DMS53 (cell line): ENCODE measurements at regions not wholly inside any gene's neighbourhood (a gene's known extent, or its start where the extent isn't known, plus 50 kb on each side); places are given as distances from the start of the nearest gene placed in this dataset.
"Not testable (repeated sequence)": the region's sequence is repeated elsewhere in the genome, so short reads cannot be mapped to it uniquely, and the experiment has no call there.

Source experiments
- DNase-seq: peaks from one replicate; lab custom pipeline; 2025; lab: John Stamatoyannopoulos, UW

DNA sequence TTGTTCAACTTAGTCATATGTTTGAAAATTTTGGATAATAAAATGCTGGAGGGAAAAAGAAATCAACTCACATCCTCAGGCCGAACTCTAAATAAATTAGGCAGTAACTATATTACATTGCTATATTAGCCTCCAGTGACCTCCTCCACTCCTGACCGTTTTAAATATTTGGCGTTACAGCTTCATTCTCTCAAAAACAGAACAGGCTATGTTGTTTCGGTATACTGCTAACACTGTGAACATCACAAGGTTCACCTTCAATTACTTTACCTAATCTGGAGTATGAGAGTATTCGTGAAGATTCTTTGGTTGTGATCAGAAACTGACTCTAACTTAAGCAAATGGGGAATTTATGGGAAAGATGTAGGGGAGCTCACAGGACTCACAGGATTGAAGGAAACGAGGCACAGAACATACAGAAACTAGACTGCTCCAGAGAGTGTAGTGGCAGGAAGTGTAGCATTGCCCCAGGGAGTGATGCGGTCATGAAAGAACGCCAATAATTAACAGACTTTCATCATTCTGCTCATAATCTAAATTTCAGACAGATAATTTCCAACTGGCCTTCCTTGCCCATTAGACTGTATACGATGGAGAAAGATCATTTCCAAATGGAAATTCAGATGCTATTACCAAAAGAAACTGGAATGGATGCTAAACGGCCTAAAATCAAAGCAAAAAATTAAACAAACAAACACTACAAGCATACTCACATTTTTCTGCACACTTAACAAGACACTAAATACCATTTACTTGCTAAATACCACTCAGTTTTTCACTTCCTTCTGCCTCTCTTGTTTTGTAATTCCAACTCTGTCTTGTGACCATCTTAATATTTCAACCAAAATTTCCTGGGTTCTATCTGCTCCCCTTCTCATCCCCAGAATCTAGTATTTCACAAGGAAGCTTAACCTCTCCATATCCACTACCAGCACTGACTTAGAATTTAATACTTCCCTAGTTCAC is 110.1 kb upstream of the LPAR1 start:
- DNase-seq: no peak

DNA sequence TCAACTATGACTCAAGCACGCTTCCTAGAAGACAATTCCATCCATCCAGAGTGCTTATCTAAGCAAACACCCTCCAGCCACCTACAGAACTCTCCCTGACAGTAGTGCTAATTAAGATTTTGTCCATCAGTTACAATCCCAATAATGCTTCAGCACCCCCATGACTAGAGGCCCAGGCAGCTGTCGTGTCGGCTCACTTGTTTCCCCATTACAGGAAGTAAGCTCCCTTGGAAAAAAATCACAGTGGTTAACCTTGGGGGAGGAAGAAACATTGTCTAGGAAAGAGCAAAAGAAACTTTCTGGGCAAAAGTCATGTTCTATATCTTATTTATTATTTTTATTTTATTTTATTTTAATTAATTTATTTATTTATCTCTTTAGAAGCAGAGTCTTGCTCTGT is 108.8 kb upstream of the LPAR1 start:
- no peak for DNase-seq

DNA sequence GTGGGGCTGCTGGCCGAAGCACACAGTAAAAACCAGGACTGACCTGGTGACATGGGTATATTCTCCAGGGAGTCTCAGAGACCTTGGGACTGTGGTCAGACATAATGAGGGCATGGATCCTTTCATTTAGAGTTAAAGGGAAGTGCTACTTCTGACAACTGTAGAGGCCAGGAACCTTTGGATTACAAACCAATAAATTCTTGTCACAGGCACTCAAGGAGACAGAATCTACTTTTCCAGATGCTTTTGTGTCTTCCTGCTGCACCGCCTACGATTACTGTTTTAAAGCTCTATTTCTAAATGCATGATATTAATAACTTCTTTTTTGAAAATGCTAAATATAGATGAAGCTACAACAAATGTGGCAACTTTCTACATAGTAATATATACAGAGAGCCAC is 106.5 kb upstream of the LPAR1 start:
- no peak for DNase-seq

DNA sequence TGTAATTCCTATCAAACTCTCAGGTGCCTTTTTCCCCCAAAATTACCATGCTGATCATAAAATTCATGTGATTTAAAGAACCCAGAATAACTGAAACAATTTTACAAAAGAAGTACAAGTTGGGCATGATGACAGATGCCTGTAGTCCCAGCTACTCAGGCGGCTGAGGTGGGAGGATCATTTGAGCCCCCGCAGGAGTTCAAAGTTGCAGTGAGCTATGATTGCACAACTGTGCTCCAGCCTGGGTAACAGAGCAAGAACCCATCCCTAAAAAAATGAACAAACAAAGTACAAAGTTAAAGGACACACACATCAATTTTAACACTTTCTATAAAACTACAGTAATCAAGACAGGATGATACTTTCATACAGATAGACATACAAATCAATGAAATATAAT is 97.9 kb upstream of the LPAR1 start:
- no peak for DNase-seq

DNA sequence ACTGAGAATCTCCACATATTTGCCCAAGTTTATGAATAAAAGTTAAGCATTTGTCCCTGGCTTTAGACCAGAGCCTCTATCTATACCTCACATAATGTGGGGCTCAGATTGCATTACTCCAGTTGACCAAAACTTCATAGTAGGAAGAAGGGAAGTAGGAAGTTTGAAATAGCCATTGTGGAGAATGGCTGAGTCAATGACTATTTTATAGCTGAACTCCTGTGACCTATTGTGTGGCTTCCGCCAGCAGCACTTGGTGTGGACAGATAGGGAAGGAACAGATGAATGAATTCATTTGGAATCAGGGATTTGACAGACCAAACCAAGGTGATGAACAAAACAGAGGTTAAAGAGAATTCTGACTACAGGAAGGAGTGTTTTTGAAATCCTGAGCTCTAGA is 92.9 kb upstream of the LPAR1 start:
- no peak for DNase-seq

DNA sequence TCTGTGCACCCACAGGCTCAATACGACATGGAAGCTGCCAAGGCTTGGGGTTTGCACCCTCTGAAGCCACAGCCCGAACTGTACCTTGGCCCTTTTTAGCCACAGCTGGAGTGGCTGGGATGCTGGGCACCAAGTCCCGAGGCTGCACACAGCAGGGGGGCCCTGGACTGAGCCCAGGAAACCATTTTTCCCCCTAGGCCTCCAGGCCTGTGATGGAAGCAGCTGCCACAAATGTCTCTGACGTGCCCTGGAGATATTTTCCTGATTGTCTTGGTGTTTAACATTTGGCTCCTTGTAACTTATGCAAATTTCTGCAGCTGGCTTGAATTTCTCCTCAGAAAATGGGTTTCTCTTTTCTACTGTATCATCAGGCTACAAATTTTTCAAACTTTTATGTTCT is 82.3 kb upstream of the LPAR1 start:
- DNase-seq: no peak

DNA sequence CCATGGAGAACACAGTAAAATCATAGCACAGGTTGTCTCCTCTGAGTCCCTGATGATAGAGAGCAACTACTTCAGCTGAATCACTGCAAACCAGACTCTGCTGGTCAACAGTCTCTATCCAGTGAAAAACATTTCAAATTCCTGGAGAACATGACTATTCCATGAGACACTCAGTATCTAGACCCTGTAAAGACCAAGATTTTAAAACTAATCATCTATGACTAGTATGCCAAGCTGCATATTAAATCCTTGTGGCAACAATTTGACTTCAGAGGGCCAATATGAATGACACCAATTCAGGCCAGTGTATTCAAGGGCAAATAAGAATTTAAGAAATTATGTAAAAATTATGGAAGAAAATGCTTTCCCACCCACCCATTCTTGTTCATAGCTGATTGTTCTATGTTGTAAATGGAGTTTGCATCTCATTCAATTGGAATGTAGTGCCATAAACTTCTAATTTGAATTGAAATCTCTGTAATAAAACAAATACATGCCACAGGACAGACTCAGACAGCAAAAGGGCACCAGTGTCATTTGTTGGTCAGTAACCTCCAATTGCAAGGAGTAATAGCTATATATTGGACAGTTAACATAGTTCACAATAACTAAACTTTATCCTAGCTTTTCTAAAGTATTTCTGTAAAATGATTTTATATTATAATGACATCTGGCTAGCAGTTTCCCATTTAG is 80.1 kb upstream of the LPAR1 start:
- DNase-seq: no peak

DNA sequence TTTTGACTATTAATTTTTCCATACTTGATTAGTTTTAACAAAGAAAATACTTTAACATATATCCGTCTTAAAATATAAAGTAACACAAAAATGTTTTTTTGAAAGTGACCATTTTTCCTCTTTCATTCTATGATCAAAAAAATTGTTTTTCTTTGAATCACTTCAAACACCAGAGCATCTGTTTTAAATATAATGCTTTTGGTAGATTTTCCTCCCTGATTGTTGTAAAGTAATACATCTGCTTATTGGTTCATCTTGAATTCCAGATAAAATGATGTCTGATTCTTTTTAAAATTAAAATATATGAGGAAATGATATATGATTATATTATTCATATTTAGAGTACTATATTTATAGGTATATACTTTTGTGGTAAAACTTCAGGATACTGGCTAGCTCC is 76.2 kb upstream of the LPAR1 start:
- DNase-seq: no peak

DNA sequence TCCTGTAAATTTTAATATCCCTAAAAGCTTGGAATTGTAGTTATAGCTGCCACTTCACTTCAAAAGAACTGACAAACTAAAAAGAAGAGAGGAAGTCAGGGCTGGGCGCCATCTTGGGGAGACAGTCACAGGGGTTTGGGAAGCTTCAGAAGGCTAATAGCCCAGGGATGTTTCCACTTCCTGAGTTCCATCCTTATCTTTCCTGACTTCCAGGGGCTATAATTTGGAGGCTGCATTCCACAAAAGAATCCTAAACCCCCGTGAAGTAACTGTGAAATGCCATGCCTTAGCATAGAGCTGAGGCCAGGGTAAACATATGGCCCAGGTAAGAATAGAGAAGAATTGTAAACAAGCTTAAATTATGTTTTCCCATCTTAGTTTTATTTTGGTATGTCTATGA is 75.4 kb upstream of the LPAR1 start:
- no peak for DNase-seq

DNA sequence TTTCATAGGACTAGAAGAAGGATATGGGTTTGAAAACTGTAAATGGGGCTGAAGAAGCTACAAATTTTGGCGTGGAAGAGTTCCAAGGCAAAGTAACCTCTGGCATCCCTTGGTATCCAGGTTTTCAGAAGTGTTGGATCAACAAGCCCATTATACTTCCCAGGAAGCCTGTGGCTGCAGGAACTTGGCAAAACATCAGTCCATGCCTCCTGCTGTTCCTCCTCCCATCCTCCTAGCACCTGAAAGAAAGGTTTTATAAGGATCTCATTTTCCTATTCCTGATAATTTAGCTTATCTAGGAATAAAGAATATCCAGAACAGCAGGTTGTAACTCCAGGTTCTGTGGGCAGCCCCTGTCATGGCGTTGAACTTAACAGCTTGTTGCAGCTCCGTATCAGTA is 72.5 kb upstream of the LPAR1 start:
- no peak for DNase-seq

DNA sequence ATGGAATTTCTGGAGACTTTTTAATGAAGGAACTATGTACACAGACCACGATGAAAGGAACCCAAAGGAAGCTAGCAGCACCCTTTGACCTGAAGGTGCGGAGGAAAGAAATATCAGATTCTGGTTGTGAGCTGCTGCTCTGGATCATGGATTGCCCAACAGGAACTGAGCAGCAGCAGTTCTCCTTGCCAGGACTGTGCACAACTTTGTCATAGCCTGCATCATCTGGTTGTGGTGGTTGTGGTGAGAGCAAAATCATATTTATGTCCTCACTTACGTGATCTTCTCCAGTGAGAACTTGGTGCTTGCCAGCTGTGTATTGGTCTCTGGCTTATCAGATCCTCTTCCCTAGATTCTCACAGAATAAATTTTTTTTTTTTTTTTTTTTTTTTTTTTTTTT is 70.7 kb upstream of the LPAR1 start:
- no peak for DNase-seq

DNA sequence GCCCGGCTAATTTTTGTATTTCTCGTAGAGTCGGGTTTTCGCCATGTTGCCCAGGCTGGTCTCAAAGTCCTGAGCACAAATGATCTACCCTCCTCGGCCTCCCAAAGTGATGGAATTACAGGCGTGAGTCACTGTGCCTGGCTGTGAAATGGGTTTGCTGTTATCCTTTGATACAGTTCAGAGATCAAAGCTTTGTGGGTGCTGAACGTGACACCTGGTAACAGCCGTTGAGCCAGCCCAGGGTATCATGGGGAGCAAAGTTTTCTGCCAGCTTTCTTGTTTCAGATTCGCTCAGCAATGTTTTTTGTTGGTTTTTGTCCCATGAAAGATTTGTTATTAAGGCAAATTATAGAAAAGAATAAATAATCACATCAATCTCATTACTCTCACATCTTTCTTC is 68.9 kb upstream of the LPAR1 start:
- DNase-seq: no peak

DNA sequence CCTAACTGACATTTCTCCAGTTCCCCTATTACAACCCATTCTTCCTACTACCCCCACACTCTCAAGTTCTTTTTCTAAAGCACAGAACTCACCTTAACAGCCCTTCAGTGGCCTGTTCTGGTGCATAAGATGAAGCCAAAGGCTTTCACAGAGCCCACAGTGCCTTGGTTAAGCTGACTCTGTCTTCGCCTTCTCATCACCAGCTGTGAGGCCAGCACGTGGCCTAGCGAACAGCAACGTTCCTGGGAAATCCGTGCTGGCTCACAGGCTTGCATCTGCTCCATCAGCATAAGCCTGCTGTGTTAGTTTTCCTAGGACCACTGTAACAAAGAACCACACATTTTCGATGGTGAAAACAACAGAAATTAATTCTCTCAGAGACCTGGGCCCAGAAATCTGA is 67.9 kb upstream of the LPAR1 start:
- DNase-seq: no peak

DNA sequence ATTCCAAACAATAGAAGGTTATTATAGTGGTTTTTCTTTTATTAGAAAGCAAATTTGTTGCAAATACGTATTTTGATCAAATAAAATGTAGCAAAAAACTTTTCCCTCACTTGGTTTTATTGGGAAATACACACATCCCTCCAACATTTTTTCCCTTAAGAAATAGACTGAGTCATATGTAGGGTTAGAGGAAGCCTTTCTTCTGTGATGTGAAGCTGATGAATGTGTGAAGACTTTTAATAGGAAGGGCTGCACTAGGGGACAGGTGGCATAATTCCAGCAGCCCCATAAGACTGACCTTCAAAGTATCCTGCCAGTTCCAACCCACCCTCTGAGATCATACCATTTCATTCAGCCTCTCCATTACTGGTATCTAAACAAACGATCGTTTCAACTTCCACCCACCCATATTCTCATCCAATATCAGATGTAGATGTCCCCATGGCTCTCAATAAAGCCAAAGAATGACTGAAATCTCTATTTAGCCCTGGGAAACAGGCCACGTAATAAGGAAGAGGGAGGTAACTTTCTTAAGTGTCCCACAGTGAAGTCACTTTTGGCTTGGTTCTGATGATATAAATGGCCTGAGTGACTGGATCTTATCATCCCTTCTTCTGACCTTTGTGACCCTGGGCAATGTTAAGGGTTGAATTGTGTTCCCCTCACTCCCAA is 64.7 kb upstream of the LPAR1 start:
- DNase-seq: no peak

DNA sequence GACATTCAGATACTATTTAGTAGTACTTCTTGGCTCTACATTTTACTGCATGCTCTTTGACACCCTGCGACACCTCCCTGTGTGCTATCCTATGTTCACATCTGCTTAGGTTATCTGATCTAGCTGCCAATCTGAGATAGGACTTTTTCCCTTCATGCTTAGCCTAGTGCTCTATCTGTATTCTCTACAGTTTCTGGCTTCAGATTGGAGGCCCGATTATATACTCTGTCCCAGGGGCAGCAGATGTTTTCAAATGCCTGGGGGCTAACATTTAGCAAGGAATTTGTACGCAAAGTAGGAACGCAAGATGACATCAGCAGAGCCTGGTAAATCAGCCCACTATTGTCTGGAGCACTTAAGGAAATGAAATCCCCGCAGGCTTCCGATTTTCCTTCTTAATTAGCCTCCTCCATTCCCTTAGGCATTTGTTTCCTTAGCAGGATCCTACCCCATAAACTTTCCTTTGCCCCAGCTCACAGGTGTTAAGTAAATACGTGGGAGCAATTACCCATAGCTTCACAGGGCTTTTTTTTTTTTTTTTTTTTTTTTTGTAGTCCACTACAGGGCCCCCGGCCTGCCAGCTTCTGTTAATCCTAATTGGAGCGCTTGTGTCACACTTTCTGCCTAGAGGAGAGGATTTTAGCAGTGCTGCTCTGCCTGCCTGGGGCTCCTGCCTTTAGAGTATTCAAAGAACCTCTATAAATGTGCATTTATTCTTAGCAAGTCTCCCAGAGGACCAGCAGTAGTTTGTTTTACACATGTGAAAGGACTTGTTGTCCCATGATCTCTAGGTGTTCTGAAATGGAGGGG is 61.1 kb upstream of the LPAR1 start:
- DNase-seq: no peak

DNA sequence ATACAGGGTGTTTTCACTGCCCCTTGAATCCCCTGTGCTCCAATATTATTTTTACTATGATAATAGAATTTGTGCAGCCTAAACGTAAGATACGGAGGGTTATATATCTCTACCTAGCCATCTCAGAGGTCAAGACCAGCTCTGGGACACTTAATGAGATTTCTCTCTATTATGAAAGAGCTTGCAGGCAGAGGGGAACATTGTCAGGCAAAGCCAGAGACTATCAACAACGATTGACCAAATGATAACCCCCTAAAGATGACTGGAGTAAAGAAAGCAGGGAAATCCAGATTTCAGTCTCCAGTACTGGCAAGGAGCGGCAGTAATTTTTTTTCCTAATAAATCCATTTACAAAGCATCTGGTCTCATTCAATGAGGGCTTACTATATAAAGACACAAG is 59.8 kb upstream of the LPAR1 start:
- no peak for DNase-seq

DNA sequence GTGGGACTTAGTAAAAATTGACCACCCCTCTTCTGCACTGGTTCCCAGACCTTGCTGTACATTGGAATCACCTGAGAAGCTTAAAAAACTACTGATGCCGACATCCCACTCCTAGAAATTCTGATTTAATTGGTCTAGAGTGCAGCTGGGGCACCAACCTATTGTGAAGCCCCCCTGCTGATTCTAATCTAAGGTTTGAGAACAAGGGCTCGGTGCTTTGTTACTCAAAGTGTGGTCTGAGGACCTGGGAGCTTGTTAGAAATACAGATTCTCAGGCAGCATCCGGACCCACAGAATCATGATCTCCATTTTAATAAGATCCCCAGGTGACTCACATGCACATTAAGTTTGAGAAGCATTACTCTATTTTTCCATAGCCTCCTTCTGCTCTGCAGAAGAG is 57.8 kb upstream of the LPAR1 start:
- no peak for DNase-seq

DNA sequence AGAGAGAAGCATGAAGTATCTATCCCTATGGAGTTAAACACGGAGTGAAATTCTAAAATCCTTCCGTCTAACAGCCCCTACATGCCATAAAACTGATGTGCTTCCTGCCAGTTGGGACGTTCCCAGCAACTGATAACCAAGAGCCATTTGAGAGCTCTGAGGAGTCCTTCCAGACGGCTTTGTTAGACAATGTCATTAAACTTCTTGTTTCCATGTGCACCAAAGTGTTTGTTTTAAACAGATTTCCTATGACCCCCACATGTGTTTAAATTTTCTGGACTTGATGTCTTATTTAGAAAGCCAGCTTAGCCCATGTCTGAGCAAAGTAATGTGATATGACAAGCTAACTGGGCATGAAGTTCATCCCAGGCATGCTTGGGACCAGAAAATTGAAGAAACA is 57.2 kb upstream of the LPAR1 start:
- DNase-seq: no peak

DNA sequence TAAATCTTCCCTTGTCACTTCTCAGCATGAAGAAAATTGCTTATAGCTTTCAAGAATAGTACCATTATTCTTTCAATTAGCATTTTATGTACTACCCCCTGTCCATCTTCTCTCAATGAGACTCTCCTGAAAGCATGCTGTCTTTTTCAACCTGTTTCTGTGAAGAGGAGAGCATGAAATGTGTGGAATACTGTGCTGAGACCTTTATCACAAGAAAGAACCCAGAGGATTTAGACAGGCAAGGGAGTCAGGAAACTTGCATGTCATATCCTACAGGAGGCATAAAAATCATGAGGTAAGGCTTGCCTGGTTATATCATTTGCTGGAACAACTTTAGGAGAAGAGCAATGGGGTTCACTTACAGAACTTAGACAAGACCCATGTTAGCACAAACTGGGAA is 56.7 kb upstream of the LPAR1 start:
- DNase-seq: no peak

DNA sequence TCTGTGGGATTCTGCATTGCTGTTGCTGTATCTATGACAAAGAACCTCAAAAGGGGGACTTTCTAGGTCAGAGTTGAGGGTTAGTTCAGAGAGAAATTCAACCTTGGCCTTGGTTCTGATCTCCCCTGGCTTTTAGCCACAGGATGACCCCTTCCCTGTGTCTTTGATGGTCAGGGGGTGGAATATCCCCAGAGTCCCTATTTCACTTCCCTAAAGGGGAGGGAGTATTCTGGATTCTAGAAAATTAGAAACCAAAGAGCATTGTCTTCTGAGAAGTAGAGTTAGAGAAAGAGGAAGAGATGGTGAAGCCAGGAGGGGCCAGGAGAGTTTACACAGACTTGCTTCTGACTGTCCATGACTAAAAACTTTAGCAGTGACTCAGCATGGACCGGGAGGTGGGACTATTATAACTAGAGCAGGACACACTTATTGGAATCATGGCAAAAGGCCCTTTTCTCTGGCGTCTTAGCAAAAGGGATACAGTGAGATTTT is 56.2 kb upstream of the LPAR1 start:
- DNase-seq: peak; percentile 12

DNA sequence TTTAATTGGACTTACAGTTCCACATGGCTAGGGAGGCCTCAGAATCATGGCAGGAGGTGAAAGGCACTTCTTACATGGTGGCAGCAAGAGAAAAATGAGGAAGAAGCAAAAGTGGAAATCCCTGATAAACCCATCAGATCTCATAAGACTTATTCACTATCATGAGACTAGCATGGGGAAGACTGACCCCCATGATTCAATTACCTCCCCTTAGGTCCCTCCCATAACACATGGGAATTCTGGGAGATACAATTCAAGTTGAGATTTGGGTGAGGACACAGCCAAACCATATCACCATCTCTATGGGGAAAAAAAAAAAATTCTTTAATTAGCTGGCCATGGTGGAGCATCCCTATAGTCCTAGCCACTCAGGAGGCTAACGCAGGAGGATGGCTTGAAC is 53.9 kb upstream of the LPAR1 start:
- not testable (repeated sequence) for DNase-seq
